AG09319 (cell line): ENCODE measurements at regions not wholly inside any gene's neighbourhood (a gene's known extent, or its start where the extent isn't known, plus 50 kb on each side); places are given as distances from the start of the nearest gene placed in this dataset.

Source experiments
- DNase-seq: peaks from one replicate; pipeline ENCODE4 v3.0.0-alpha.2; 2010; ENCODE audit warnings: low read depth; ENCODE audit errors: extremely low read depth
- TF ChIP-seq, protein P1 (sequence below): IDR thresholded peaks from 2 replicates; pipeline ENCODE4 v1.5.1; 2011; ENCODE audit warnings: low read depth, mild to moderate bottlenecking, inconsistent platforms, low read length, moderate library complexity

GRCh38 chr2:241924069-241924908 is 54.8 kb downstream of the RTP5 start:
- TF ChIP-seq, protein P1, sequence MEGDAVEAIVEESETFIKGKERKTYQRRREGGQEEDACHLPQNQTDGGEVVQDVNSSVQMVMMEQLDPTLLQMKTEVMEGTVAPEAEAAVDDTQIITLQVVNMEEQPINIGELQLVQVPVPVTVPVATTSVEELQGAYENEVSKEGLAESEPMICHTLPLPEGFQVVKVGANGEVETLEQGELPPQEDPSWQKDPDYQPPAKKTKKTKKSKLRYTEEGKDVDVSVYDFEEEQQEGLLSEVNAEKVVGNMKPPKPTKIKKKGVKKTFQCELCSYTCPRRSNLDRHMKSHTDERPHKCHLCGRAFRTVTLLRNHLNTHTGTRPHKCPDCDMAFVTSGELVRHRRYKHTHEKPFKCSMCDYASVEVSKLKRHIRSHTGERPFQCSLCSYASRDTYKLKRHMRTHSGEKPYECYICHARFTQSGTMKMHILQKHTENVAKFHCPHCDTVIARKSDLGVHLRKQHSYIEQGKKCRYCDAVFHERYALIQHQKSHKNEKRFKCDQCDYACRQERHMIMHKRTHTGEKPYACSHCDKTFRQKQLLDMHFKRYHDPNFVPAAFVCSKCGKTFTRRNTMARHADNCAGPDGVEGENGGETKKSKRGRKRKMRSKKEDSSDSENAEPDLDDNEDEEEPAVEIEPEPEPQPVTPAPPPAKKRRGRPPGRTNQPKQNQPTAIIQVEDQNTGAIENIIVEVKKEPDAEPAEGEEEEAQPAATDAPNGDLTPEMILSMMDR = no peak
- DNase-seq = no peak

- DNase-seq = no peak
- TF ChIP-seq, protein P1 = no peak
These were observed 55.4 kb downstream of the RTP5 start for GRCh38 chr2:241924909-241925250.

DNA sequence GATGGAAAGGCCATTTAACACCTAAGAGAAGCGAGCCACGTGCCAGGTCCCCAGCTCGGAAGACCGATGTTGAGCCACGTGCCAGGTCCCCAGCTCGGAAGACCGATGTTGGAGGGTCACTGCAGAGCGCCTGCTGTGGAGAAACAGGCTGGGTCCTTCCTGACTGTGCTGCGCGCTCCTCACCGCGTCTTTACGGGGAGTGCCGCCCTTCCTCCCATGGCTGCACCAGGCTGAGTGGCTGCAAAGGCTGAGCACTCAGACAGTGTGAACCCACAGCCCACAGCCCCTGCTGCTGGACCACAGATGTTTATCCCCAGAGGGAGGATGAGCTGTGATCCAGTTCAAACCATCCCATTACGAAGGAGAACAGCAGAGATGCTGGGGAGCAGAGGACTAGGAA is 55.7 kb downstream of the RTP5 start:
- DNase-seq = no peak
- TF ChIP-seq, protein P1 = no peak

DNA sequence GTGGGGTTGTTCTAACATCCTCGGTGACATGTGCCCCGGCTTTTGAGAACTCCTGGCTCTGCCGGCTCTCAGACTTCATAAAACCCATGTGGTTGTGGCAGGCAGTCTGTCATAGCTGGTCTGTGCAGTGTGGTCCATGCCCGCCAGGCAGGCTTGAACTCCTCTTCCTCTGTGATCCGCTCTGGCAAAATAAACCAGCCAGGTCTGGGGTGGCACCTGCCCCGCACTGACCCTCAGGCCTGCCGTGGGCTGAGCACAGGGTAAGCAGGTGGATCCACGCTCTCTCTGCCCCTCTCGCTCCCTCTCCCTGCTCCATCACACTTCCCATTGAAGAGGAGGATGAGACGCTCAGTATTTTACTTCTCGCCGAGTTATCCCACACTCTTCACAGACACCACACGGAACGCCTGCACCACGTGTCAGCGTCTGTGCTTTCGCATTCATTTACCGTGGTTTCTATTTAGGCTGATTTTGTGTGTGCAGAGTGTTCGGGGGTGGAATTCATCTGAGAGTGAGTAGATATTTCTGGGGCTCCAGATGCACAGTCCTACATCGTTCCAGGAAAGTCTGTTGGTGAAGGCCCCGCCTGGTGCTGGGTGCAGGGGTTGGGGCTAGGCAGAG is 56.4 kb downstream of the RTP5 start:
- DNase-seq = no peak
- TF ChIP-seq, protein P1 = no peak

DNA sequence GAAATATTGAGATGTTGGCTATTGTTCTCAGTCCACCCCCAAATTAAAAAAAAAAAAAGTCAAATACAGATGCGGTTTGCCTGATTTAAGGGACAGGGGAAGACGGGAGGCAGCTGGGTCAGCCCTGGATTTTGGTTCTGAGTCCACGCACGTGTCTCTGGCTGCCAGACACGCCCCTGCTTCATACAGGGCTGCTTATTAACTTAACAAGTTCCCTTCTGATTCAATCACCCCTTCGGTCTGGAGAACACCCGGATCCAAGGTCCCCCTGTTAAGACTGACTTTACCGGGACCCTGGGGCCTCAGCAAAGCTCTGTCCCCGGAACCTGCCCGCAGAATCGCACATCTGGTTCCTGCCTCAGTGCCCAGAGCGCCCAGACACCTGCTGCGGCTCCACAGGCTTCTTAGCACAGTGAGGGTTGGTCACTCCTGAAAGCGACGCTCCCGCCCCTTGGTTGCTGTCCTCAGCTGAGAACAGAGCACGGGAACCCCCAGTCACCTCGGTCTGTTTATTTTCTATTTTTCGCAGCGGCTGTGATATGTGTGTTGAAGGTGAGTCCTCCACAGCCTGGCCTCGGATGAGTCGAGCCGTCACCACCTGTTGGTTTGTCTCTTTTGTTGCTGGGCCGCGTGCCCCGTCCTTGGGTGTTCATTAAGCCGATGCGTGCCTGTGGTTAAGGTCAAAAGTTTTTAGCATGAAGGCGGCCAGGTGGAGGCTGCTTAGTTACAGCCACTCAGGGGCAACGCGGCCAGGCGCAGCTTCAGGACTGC is 57.2 kb downstream of the RTP5 start:
- TF ChIP-seq, protein P1 = no peak
- DNase-seq = no peak

GRCh38 chr2:241929551-241930490 is 60.3 kb downstream of the RTP5 start:
- TF ChIP-seq, protein P1 = no peak
- no peak for DNase-seq
